Vagina (tissue), 2 donors: ENCODE measurements at regions not wholly inside any gene's neighbourhood (a gene's known extent, or its start where the extent isn't known, plus 50 kb on each side); places are given as distances from the start of the nearest gene placed in this dataset.

Experiments
- POLR2A ChIP-seq, 2 donors: fragments of 450-650 bp; IDR thresholded peaks; one replicate each; pipeline ENCODE4 v1.6.1; 2017; ENCODE audit warnings: antibody characterized with exemption in 2 of 2, mild to moderate bottlenecking in 2 of 2, moderate library complexity in 2 of 2
- POLR2AphosphoS5 ChIP-seq, 2 donors: sonication (generic); formaldehyde crosslinking; IDR thresholded peaks; one replicate each; pipeline ENCODE4 v1.9.0; 2017; ENCODE audit warnings: antibody characterized with exemption in 2 of 2, mild to moderate bottlenecking in 2 of 2, low read depth in 1 of 2; ENCODE audit not compliant: insufficient read depth in 1 of 2
- TF ChIP-seq, protein P1 (sequence below), 3 experiments: fragments of 450-650 bp in 2 of 3; fragments of 200-600 bp in 1 of 3; sonication (generic) in 1 of 3; IDR thresholded peaks; one replicate each; pipeline ENCODE4 v1.5.1; 2017 to 2019; ENCODE audit warnings: antibody characterized with exemption in 3 of 3, mild to moderate bottlenecking in 2 of 3, moderate library complexity in 2 of 3

DNA sequence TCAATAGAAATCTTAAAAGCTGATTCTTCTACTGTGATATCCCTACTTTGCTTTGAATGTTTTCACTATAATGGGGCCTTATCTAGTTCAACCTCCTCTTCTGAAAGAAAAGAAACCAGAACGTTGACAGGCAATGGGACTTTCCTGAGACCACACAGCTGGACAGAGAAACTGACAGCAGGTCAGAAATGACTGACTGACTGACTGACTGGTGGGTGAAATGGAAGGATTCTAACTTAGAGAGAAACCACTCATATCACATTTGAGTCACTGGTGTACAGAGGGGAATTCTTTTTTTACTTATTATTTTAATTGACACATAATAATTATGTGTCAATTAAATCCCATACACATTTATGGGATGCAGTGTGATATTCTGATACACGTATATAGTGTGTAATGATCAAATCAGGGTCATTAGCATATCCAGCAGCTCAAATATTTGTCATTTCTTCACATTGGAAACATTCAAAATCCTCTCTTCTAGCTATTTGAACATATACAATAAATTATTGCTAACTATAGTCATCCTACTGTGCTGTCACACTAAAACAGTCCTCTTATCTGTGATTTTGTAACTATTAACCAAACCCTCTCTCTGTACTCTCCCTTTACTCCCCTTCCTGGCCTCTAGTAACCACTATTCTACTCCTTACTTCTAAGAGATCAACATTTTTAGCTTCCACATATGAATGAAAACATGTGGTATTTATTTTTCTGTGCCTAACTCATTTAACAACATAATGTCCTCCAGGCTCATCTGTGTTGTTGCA is 64.8 kb upstream of the NRSN1 start:
- TF ChIP-seq POLR2AphosphoS5 (IDR thresholded peaks at IDR 0.05; ENCODE audit: insufficient read depth in 1 of 2, low read depth in 1 of 2) (no peak), POLR2A (IDR thresholded peaks at IDR 0.05) (no peak)
- TF ChIP-seq, protein P1, sequence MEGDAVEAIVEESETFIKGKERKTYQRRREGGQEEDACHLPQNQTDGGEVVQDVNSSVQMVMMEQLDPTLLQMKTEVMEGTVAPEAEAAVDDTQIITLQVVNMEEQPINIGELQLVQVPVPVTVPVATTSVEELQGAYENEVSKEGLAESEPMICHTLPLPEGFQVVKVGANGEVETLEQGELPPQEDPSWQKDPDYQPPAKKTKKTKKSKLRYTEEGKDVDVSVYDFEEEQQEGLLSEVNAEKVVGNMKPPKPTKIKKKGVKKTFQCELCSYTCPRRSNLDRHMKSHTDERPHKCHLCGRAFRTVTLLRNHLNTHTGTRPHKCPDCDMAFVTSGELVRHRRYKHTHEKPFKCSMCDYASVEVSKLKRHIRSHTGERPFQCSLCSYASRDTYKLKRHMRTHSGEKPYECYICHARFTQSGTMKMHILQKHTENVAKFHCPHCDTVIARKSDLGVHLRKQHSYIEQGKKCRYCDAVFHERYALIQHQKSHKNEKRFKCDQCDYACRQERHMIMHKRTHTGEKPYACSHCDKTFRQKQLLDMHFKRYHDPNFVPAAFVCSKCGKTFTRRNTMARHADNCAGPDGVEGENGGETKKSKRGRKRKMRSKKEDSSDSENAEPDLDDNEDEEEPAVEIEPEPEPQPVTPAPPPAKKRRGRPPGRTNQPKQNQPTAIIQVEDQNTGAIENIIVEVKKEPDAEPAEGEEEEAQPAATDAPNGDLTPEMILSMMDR (IDR thresholded peaks at IDR 0.05) = no peak
